DLD1 (cell line): ENCODE measurements at regions not wholly inside any gene's neighbourhood (a gene's known extent, or its start where the extent isn't known, plus 50 kb on each side); places are given as distances from the start of the nearest gene placed in this dataset.

ENCODE experiments used
- in situ Hi-C: cut with HindIII; loops from 2 replicates; pipeline ENCODE4 v1.10.0; 2017; ENCODE audit warnings: low sequenced_read_pairs

DNA sequence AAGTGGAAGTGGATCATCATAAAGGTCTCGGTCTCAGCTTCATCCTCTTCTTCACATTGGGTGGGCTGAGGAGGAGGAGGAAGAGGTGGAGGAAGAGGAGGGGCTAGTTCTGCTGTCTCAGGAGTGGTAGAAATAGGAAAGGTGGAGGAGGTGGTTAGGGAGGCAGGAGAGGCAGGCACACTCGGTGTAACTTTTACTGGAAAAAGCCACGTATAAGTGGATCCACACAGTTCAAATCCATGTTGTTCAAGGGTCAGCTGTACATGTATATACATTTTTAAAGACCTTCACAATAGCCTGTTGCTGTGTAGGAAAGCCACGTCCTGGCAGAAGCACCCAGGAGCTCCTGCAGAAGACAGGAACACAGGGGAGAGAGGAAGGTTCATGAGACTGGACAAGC is 110.3 kb upstream of the RAB12 start:
- in situ Hi-C loops: loop anchor here (25.0 kb wide), 2 partner anchors 488 to 1237 kb away; no protein-coding TSS in a partner anchor

DNA sequence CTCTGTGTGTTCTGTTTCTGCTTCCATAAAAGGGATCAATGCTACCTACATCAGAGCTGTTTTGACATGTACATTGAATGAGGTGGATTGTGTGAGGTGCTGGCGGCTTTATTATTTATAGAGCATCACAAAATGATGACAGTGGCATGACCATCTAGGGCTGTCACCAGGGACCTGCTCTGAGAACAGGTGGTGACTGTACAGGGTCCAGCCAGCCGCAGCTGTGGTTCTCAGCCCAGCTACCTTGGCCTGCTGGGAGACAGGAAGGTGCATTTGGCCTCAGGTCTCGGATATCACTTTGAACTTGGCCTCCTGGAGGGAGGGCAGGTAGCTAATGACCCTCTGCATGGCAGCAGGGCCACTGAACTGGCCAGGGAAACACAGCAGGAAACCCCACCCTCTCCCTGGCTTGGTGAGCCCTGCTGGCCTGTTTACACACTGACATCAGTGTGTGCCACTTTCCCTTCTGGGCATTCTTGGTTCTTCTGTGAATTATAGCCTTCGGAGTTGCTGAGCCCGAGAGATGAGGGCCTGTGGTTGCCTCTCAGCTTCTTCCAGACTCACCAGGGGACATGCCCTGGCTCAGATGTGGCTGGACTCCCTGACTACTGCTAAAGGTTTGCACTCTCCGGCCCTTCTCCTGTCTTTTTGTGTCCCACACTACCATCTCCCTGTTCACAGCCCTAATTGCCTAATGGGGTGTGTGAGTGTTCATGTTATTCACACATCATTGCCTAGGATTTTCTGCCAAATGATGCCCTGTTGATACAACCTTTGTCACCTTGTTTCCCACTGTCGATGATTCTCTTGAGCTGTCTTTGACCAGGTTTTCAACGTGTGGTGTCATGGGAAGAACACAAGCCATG is 109.2 kb upstream of the RAB12 start:
- in situ Hi-C loops: loop anchor here (25.0 kb wide), 2 partner anchors 487 to 1238 kb away; no protein-coding TSS in a partner anchor

DNA sequence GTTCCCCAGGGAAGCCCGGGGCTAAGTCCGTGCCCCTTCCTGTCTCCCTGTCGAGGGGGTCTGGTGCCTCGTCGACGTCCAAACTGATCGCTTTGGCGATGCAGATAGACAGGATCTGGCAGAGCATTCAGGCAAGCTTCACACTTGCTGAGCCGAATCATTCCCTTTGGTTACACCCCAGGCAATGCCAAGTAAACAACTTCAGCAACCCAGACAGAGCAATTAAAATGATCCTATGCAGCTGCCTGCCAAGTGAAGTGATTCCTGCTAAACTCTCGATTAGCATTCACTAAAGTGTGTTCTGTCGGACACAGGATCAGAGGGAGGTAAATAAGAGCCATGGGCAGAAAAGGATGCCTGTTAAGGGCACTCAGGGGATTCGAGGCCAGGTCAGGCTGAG is 108.2 kb upstream of the RAB12 start:
- in situ Hi-C loops: no loop called here

DNA sequence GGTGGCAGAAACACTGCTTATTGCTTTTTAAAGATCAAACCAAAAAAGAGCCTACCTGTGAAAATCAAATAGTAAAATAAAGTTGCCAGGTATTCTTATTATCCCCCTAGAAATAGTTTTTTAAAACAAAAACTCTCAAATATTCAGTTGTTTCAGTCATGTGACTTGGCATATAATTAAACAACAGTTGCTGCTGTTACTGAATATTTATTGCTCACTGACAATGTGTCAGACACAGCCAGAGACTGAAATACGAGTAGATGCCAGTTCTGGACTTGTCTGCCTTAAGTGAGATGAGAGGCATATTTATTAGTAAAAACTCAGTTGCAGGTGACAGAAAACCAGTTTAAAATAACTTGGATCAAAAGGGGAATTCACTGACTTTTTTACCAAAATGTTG is 106.0 kb upstream of the RAB12 start:
- in situ Hi-C loops: no loop called here

DNA sequence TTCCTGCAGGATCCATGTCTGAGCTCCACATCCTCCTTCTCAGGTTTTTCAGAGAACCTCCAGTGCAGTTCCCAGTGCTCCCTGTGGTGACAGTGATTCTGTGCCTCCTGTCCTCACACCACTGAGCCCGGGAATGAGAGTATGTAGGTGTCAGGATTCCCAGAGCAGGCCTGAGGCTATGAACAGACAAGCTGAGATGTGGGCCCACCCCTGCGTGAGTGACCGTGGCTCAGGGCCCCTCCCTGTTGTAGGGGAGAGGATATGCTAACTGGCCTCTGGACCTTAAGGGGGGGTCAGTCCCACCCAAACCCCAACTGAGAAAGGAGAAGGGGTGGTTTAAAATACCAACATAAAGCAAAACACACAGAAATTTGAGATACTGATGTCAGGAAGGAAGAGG is 104.8 kb upstream of the RAB12 start:
- in situ Hi-C loops: no loop called here

DNA sequence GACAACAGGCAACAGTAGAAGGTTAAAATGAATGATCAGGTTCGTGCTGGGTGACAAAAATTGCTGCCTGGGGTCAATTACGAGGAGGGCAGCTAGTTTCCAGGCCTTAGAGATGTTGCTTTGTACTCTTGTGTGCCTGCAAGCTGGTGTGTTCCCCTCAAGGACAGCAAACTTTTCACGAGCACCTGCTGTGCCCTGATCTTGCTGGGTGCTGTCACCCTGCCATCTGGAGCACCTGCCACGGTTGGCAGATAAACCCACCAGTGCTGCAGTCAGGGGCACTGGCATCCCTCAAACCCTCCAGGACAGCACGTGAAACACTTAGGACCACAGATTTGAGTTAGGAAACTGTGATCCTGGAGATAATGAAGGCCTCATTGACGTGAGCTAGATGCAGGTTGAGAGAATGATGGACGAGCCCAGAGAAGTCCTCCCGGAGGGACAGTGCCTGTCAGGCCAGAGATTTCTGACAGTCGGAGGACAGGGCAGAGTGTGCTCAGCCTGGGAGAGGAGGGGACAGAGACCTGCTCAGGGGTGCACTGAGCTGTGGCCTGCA is 104.3 kb upstream of the RAB12 start:
- in situ Hi-C loops: no loop called here

DNA sequence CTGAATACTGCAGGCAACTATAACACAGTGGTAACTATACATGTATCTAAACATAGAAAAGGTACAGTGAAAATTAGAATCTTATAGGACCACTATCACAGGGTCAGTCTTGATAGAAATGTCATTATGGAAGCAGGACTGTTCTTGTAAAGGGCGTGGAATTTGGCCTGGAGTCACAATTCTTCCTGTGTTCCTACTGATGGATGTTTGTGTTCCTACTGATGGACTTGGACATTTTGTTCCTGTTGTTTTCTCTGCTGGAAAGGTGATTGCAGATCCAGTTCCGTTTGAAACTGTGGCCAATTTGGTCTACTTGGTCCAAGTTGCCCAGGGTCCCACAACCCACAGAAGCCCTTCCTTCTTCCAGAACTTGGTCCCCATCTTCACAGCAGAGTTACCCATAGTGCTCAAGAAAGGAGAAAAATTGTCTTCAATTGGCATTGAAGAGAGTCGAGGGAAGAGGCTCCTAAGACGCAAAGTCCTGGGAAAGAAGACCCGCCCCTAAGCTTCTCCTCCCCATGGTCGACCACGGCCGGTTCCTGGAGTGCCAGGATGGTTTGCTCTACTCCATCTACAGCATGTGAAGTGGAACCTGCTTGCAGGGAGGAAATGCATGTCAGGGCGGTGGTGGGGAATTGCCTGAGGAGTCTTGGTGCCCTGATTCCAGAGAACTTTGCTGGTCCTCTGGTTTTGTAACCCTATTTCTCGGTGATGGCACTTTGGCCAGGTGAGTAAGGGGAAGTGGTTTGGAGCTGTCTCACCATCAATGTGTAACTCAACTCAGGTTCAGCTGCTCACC is 102.8 kb upstream of the RAB12 start:
- in situ Hi-C loops: no loop called here

DNA sequence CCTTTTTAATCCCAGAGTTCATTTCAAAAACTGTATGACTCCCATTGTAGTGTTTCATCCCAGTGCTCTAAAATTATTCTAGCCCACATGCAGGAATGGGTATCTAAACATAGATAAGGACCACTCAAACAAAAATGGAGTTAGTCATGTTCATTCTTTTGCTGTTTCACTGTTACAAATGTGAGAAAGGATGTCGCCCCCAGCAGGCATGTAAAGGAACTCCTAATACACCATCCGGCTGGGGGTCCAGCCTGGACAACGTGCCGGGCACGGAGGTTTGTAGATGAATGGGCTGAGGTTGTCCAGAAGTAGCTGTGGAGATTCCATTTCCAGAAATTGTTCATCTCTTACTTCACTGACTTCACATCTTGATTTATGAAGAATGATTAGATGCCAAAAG is 101.9 kb upstream of the RAB12 start:
- in situ Hi-C loops: no loop called here

DNA sequence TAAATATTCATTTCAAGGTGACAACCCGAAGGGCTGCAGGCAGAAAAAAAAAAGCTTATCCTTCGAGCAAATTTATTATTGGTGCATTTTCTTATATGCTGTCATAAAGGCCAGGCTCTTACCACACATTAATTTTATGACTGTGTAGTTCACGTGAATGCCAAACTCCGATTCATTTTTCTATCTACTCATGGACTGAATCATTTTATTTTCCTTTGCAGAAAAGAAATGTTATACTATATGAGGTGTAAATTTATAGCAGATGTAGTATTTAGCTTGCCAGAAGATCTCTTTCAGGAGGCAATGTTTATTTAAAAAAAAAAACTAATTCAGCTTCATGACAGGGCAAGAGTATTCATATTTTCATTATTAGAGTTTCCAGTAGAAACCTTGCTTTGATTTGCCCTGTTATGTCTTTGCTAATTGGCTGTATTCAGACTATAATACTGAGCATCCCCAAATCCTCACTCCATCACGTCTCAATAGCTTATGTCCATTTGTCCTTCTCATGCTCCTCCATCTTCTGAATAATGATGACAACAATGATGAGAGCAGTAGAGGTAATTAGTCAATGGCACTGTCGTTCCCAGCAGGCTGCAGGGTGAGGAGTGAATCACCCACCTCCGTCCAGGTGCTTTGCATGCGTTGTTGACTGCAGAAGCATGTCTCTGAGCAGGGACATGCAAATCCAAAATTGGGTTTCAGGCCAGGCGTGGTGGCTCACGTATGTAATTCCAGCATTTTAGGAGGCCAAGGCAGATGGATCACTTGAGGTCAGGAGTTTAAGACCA is 101.1 kb upstream of the RAB12 start:
- in situ Hi-C loops: no loop called here

DNA sequence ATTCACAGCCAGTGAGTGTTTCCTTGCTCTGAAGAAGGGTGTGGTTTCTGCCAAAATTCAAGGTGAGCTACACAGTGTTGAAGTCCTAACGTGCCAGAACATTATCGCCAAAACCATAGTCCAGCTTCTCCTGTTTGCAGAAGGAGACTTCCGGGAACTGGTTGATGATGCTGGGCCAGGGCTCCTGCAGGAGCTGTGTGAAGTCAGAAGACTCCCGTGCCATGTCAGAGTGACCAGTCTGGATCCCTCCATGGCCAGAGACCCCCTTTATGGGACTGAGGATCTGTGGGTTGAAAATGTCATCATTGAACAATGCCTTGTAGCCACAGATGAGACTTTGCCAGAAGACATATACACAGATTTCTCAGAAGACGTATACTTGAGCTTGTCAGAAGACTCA is 96.0 kb upstream of the RAB12 start:
- in situ Hi-C loops: no loop called here

DNA sequence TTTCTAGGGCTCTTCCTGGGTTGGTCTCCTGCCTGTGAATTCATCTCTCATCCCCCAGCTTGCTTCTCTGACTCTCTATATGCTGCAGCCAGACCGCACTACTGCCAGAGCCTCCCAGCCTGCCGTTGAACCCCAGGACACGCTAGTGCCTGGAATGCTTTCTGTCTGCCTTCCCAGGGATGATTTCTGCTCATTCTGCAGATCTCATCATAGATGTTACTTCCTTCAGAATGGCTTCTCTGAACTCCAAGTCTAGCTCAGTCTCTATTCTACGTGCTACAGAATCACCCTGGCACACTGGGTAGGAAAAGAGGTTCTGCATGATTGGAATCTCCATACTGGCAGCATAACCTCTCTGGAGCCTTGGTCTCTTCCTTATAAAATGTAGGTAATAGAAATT is 94.8 kb upstream of the RAB12 start:
- in situ Hi-C loops: no loop called here

DNA sequence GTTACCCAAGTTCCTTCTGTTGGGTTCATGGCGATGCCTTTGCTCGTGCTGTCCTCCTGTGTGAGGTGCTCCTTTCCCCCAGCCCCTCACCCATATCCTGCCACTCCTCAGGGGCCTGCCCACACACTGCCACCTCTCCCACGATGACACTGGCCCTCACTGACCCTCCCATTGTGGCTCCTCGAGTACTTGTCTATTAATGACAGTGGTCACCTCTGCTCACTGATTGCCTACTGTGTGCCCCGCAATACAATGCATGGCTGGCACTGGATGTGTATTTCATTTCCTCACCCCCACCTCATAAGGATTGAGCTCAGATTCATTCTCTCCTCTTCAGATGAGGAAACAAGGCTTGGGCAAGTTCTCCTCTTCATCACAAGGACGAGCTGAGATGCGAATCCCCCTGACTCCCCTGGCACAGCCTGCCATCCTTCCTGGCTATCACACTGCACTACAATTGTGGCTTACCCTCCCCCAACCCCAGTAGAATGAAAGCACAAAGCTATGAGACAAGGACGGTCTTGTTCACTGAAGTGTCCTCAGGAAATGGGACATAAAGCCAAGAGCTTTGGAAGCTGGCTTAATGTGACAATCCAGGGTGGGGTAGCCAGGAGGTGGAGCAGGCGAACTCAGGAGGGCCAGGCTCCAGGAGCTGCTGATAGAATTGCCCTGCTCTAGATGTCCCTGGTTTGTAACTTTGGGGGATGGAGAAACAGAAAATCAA is 93.9 kb upstream of the RAB12 start:
- in situ Hi-C loops: no loop called here

DNA sequence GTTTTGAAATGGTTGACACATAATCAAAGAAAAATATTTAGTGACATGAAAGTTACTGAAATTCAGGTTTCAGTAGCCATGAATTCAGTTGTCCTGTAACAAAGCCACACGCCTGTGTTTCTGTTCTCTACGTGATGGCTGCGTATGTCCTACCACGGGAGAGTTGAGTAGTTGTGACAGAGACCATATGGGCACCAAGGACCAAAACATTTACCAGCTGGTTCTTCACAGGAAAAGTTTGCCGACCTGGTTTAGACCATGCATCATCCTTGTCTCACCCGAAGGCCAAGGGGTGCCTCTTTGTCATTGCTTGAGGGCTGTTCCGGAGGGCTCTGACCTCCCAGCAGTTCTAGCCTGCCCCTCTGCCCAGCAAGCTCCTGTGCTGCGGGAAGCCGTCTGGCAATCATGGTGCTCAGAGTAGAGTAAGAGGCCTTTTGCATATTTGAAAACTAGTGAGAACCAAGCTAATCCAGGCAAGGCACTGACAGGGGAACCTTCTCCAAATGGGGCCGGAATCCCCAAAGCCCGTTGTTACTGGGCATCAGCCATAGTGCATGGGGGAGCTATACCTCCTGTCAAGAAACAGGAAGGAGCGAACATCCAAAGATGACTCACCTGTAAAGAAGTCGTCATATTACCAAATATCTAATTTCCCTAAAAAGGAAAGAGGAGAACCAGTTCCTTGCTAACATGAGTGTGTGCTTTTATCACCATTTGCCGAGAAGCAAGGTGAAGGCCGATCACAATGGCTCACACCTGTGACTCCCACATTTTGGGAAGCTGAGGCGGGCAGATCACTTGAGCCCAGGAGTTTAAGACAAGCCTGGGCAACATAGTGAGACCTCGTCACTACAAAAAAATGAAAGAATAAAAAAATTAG is 92.6 kb upstream of the RAB12 start:
- in situ Hi-C loops: no loop called here

DNA sequence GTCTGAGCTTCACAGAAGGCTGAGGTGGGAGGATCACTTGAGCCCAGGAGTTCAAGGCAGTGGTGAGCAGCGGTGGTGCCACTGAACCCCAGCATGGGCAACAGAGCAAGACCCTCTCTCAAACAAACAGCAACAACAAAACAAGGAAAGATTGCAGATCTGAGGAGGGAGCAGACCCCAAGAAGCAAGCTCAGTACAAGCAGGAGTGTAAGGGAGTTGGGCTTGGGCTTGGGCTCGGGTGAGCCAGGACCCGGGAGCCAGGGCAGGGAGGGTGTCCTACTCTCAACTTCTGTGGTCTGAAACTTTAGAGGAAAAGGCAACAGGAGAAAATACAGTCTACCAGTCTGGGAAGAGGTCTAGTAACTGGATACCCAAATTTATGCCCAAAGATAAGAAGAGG is 92.0 kb upstream of the RAB12 start:
- in situ Hi-C loops: no loop called here

DNA sequence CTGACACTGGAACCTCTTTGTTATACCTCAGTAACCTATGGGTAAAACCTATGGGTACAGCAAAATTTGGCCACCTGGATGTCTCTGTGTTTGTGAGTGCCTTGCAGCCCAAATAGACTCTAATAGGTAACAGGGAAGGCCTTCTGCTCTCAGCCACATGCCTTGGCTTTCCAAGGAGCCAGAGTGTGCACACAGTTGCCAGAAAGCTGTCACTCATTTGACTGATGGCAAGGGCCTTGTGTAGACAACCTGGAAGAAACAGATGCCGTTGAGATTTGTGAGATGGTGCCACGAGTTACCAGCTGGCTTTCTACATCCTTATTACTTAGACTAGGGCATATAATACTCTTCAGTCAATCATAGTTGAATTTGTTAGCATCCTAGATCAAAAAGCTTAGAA is 90.1 kb upstream of the RAB12 start:
- in situ Hi-C loops: no loop called here

DNA sequence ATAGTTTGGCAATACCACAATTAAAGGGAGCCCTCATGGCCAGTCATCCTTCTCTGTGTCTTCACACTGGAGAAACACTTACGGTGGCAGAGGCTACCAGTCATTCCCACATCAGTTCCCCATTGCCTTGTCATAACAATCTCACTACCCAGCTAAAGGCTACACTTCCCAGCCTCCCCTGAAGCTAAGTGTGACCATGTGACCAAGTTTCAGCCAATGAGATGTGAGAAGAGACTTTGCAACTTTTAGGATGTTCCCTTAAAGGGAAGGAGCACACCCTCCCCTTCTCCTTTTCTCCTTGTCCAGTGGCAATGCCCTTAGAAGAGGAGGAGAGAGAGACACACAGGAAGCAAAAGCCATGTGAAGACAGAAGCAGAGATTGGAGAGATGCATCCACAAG is 89.0 kb upstream of the RAB12 start:
- in situ Hi-C loops: no loop called here

DNA sequence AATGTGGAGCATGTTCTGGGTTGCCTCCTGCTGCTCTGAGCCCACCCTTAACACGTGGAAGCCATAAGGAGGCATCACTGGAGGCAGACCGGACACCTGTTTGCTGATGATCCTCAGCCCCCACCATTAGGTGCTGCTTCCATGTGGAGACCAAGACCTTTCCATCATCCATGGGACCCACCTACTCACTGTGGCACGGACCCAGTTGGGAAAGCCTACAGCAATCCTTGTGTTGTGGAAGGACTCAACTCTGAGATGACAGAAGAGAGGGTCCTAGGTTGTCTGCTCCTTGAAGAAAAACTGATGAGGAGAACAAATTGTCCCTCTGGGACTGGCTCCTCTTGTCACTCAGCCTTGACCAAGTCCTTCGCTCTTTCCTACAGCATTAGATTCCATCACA is 86.5 kb upstream of the RAB12 start:
- in situ Hi-C loops: no loop called here

DNA sequence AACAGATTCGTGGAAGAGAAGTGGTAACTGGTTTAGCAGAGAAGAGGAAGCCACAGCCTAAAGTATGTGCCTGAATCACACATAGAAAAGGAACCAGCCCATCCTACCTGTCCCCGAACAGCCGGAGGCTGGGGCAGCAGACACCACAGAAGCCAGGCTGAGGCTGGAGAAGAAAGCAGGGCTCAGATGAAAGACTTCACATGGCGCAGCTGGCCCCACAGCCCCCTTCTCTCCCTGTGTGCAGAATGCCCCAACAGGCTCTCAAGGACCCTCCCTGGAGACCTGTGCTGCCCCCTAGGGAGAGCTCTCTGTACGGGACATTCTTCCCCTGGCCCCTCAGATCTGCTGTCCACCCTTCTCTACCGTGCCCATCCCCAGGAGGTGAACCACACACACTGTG is 83.5 kb upstream of the RAB12 start:
- in situ Hi-C loops: no loop called here

DNA sequence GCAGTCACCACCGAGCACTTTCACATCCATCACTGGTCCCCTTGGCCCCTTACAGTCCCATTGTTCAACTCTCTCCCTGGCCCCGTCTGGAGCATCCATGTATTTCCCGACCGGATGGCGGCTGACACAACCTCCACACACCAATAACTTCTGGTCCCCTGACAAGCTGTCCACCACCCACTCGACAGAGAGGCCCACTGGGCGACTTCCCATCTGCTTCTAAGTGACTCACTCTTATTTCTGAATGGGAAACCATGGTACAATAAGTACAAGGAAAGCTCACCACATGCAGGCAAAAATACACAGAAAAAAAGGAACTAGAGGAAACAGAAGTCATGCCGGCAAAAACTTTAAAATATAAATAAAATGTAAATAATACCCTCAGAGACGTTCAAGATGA is 82.9 kb upstream of the RAB12 start:
- in situ Hi-C loops: no loop called here
